Heart left ventricle (tissue), 13 donors: ENCODE measurements at regions not wholly inside any gene's neighbourhood (a gene's known extent, or its start where the extent isn't known, plus 50 kb on each side); places are given as distances from the start of the nearest gene placed in this dataset.

Experiments used
- POLR2A ChIP-seq, 2 donors: fragments of 450-650 bp; IDR thresholded peaks; one replicate each; pipeline ENCODE4 v1.6.1; 2017; ENCODE audit warnings: antibody characterized with exemption in 2 of 2, mild to moderate bottlenecking in 2 of 2, moderate library complexity in 2 of 2
- TF ChIP-seq, protein P1 (sequence below), 12 donors: fragments of 200-600 bp; sonication (generic) in 4 of 12; IDR thresholded peaks; one replicate each; pipeline versions ENCODE4 v1.5.0 to v1.8.0; 2018 to 2022; ENCODE audit warnings: antibody characterized with exemption in 12 of 12, mild to moderate bottlenecking in 5 of 12
- donor health status: ischemic (EF 13 %, LVEDD 7.1; RV severe dilation, severe dysfunction).
- donor health status: DM: no; HTN: yes; CAD: no.
- donor health status: DM: no; HTN: no; CAD: no.
- donor health status: ischemic (EF 25% LVEDD 6.9; RV normal size, moderate dysfunction).
- donor health status: ischemic (EF 25% LVEDD 5.7; RV mildly dilated, moderate dysfunction).
- donor health status: ischemic (EF 35%, LVEDD 5.7; RV mildly dilated, moderate dysfunction).
- donor health status: nonischemic (EF 11% LVEDD 7.7; RV severe dilation, severe dysfunction).
- donor health status: DM: yes; HTN: yes; CAD: no.
- donor health status: PGD.
- donor health status: ischemic (EF 29% LVEDD 5.4; RV normal size, mild dysfunction).
- donor health status: nonischemic (EF 23%, LVEDD 6.1; RV moderate dilation, normal function).

DNA sequence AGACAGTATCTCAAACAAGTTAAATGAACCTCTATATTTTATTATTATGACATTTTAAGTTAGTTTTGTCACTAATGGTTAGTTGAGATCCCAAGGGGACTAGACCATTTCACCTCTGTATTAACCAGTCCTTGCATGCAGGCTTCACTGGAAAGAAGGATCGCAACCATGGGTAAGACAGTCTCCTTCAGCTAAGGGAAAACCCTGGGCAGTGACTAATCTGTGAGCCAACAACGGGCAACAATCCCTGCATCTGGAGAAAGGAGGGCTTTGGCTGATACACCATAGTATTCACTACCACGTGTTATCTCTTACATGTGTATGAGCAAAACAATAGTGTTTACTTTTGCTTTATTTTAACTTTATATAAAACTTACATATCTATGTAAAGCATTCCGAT lies 708.8 kb upstream of the CHRM3 start:
- TF ChIP-seq, protein P1, sequence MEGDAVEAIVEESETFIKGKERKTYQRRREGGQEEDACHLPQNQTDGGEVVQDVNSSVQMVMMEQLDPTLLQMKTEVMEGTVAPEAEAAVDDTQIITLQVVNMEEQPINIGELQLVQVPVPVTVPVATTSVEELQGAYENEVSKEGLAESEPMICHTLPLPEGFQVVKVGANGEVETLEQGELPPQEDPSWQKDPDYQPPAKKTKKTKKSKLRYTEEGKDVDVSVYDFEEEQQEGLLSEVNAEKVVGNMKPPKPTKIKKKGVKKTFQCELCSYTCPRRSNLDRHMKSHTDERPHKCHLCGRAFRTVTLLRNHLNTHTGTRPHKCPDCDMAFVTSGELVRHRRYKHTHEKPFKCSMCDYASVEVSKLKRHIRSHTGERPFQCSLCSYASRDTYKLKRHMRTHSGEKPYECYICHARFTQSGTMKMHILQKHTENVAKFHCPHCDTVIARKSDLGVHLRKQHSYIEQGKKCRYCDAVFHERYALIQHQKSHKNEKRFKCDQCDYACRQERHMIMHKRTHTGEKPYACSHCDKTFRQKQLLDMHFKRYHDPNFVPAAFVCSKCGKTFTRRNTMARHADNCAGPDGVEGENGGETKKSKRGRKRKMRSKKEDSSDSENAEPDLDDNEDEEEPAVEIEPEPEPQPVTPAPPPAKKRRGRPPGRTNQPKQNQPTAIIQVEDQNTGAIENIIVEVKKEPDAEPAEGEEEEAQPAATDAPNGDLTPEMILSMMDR (IDR thresholded peaks at IDR 0.05), result no peak
- TF ChIP-seq POLR2A (IDR thresholded peaks at IDR 0.05), result no peak
